T-helper 2 cell (primary cell): ENCODE measurements at regions not wholly inside any gene's neighbourhood (a gene's known extent, or its start where the extent isn't known, plus 50 kb on each side); places are given as distances from the start of the nearest gene placed in this dataset.

Experiments
- DNase-seq, 5 experiments: peaks; one replicate each; pipeline versions ENCODE4 v3.0.0 to v3.0.0-alpha.2; 2012 to 2022

DNA sequence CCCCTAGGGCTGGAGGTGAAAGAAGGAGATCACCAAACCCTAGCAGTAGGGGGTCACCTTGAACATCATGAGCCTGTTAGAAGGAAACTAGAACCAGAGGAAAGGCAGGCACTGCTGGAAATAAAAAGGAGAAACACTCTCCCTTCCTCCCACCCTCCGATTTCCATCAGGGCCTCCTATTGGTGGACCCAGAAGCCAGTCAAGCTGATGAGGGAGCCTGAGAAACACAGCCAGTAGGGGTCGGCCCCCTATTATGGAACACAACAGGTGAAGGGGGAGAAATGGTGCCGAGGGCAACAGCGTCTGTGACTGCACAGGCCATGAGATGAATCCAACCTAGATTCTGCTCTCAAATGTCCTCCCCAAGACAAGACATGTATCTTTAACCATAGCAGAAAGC, 156.1 kb upstream of the LRFN2 start:
- no peak for DNase-seq

DNA sequence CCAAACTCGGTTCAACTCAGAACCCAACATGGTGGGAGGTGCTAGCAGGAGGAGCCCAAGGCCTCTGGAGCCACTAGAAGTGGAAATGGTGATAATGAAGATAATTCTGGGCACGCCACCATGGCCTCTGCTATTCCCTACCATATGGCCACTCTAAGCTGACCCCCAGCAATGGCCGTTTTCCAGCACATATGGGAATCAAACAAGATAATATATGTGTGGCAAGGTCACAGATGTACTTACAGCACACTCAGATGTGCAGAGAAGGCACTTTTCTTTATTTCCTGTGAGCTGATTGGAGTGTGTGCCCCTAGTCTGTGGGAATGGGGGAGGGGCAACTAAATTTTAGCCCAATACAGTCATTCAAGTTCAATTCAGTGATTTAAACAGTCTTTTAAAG, 153.4 kb upstream of the LRFN2 start:
- DNase-seq = no peak

DNA sequence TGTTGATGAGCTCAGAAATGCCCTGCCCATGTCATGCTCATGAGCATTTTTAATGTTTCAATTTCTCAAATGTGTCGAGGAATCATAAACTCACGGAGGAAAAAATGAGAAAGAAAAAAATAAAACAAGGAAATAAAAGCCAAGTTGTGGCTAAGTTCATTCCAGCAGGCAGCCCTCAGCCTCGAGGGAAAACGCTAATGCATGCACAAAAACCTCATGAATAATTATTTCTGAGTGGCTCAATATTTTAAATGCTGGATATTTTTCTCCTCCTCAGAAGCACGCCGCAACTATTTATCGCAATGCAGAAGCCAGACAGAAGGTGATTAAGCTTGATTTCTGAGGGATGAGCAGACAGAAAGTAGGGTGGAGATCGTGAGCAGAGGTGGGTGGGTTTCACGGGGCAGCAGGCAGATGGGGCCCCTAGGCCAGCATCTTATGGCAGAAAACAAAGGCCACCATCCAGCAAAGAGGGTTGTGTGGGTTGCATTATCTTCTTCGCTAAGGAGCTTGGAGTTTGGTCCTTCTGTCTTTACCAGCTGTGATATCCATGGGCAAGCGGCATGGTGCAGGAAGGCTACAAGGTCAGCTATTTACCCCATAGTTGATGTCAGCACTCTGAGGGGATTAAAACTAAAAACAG, 151.5 kb upstream of the LRFN2 start:
- DNase-seq = no peak

DNA sequence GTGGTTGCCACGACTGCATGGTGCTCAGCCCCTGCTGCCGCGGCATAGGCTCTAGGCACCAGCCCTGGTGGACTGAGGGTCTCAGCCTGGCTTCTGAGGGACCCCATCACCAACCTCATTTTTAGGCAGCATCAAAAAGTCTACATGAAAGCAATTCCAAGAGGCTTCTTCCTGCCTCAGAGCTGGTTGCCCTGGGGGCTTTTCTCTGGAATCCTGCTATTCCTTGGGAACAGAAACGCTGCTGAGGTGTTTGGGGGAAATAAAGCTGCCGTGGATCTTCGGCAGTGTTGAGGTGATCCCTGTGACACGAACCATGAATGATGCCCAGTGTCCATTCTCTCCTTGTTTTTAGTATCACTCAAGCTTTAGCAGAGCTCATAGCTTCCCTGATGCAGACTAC, 148.4 kb upstream of the LRFN2 start:
- no peak for DNase-seq

DNA sequence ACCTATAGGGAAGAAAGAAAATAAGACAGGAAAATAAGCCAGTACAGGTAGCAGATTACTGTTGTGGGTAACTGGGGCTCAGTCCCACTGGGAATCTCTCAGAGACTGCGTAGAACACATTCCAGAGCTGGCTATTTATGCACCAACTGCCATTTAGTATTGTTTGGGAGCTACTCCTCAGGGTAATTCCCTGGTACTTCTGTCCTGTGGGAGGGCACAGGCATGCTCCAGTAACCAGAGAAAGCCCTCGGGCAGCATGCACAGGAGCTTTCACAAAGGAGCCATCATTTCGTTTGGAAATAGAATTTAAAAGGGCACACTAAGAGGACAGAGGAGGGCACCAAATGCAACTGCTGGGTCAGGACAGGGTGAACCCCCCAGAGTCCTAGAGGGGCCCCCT, 148.0 kb upstream of the LRFN2 start:
- DNase-seq = no peak

DNA sequence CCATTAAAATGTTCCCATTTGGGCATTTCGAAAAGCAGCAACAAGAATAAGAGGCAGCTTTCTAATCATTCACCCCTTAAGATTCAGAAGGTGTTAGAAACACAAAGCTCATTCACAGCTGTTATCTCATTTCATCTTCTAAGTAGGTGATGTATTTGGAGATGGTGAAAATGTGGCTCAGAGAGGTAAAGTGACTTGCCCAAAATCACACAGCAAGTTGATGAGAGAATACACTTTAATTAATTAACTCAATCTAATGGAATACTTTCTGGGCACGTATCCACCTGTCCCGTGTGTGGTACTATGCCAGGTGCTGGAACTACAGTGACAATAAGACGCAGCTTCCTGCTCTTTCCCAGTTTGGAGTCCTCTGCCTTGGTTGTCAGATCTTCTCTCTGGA, 147.4 kb upstream of the LRFN2 start:
- DNase-seq = no peak

DNA sequence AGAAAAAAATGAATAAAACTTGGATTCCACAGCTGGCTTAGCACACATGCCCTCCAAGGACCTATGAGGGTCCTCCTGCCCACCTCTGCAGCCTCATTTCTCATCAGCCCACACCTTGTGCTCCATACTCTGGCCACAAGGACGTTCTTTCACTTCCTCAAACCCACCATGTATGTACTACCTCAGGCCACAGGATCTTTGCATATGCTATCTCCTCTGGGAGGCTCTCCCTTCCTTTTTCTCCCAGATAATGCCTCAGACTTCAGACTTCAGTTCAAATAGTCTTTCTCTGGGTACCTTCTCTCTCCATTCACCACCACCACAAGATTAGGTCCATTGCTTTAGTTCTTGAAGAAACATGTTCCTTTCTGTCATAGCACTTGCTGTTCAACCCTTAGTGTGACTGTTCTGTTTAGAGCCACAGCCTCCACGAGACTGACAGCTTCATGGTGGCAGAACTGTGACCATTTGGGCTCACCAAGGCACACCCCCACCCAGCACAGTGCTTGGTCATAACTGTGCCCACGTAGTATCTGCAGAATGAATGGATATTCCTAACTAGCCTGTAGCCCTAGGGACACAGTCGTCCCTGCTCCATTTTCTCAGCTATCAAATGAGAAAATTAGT, 146.7 kb upstream of the LRFN2 start:
- DNase-seq = no peak

DNA sequence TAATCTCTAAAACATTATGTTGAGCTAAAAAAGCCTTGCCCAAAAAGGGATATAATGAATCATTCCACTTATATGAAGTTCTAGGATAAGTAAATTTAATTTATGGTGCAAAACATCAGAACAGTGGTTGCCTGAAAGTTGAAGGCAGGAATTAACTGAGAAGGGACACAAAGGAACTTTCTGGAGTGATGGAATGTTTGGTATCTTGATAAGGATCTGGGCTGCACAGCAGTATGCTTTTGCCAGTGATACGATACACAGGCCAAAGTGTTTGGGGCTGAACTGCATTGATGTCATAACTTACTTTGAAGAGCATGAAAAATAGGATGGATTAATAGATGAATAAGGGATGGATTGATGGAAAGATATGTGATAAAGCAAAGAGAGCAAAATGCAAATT, 146.1 kb upstream of the LRFN2 start:
- no peak for DNase-seq

DNA sequence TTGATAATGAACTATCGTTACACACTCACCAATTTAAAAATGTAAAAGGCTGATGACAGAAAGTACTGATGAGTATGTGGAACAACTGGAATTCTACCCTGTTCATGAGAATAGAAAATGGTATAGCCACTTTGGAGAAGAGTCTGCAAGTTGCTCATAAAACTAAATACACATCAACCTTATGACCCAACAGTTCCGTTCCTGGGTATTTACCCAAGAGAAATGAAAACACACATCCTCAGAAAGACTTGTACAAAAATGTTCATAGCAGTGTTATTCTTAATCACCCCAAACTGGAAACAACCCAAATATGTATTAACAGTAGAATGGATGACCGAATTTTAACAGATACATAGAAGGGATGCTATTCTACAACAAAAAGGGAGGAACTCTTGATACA, 145.7 kb upstream of the LRFN2 start:
- DNase-seq = no peak

DNA sequence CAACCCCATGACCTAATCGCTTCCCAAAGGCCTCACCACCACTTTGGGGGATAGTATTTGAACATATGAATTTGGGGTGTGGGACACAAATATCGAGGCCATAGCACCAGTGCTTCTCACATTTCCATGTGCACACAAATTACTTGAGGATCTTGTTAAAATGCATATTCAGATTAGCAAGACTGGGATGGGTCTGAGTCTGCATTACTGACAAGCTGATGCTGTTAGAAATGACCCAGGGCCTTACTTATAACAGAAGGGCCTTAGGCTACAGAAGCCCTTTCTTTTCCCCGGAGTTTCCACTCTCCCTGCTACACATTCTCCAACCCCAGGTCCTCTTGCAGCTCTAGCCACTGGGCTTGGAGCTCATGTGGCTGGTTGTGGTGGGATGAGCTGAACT, 141.5 kb upstream of the LRFN2 start:
- DNase-seq = no peak

DNA sequence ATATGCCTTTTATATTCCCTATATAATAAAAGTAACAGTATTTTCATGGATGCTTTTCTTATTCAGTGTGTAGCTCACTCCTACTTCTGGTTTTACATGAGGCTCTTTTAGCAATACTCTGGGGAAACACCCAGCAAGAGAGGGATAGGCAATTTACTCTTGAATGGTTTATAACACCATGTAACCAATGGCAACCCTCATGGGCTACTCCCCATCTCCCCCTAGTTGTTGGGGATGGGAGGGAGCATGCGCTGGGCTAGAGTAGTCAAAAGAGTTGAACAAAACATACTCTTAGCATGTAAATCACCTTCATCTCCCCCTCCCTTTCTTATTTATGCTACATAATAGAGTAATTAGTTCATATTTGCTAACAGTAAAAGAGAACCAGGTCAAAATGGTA, 140.1 kb upstream of the LRFN2 start:
- no peak for DNase-seq

DNA sequence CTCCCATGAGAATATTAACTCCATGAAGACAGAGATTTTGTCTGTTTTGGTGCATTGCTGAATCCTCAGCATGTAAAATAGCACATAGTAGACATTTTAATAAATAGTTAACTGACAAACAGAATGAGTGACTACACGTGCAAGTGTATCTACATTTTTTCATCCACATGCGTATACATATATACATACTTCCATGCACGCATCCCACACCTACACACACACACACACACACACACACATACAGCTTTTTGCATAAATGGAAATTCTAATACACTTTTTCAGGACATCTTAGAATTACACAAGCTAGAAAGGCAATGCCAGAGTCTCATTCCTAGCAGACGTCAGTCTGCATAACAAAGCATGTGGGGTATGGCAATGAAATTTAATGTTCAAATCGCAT, 139.7 kb upstream of the LRFN2 start:
- no peak for DNase-seq

DNA sequence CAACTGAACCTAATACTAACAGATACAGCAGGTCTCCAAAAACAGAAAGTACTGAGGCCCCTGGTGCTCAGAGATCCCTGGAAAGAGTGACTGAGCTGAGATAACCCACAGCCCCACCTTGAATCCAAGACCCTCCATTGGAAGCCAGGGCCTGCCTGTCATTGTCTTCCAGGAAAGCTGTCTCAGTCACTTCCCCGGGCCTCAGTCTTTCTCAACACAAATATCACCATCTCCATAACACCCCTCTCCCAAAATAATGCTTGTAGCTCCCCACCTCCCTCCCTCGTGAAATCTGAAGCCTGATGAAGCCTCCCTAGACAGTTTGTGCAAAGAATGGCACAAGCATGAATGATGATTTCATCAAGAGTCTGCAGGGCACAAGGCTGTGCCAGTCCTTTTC, 138.2 kb upstream of the LRFN2 start:
- DNase-seq = no peak

DNA sequence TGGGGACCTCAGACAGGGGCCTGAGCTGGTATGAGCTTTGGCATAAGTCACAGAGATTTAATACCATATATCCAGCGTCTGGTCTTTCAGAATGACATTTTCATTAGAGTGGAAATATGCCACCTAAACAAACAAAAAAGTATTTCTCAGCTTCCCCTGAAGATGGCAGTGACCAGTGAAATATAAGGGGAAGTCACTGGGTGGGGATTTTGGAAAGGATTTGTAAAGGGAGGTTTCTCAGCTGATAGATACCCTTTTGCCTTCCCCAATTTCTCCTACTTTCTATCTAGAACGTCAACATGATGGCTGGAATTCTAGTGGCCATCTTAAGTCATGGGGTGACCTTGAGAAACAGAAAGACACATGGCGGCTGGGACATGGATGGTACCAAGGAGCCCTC, 137.7 kb upstream of the LRFN2 start:
- no peak for DNase-seq

DNA sequence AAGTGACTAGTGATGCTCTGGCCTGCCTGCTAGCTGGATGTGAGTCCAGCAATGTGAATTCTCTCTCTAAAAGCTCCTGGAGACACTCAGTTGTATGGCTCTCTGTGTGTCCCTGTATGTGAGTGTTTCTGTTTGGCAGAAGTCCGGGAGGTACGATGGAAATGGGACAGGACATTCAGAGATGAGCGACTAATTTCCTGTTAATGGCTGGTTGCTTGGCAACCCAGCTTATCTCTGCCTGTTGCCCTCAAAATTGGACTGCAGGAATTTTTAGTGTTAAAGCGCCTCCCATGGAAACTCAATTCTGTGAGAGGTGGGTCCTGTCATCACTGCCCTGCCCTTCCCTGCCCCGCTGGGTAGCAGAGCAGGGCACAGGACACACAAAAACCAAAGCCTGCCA, 136.8 kb upstream of the LRFN2 start:
- no peak for DNase-seq

DNA sequence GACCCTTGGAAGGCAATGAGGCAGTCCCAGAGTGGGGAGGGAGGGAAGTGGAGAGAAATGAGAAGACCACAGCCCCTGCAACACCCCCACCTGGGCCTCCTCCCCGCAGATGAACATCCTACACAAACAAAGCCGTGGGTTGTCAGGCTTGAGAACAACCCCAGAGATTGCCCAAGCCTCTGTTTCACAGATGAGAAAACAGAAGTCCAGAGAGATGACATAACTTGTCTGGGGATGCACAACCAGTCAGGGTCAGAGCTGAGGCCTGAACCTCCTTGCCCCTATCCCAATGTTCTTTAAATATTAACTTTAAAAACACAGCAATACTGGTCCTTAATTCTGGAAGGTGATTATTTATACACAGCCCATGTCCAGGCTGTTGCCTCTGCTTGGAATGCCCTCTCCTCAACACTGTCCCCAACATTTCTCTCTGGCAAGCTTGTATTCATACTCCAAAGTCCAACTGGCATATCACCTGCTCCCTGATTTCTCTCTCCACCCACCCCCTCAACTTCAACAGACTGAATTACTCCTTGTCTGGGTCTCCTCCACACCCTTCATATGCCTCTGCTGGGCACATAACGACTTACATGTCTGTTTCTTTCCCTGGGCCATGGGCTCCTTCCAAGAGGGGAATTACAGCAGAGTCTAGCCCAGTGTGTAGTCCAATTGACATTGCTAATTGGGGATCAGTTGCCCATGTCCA, 135.5 kb upstream of the LRFN2 start:
- no peak for DNase-seq

DNA sequence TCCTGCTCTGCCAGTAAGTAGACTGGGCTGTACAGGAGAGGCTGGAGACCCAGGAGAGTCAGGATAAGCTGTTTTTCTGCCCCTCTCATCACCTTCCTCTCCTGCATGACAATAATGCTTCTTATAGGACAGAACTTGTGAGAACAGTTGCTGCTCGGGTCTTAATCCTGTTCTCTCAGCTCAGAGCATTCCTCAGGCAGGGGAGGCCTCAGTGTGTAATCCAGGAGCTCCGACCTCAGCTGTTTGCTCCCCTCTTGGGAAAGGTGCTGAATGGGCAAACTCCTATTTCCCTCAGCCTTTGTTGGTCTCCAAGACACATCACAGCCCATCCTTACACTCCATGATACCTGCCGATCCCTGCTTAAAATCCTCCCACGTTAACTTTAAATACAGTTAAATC, 134.9 kb upstream of the LRFN2 start:
- DNase-seq = no peak

DNA sequence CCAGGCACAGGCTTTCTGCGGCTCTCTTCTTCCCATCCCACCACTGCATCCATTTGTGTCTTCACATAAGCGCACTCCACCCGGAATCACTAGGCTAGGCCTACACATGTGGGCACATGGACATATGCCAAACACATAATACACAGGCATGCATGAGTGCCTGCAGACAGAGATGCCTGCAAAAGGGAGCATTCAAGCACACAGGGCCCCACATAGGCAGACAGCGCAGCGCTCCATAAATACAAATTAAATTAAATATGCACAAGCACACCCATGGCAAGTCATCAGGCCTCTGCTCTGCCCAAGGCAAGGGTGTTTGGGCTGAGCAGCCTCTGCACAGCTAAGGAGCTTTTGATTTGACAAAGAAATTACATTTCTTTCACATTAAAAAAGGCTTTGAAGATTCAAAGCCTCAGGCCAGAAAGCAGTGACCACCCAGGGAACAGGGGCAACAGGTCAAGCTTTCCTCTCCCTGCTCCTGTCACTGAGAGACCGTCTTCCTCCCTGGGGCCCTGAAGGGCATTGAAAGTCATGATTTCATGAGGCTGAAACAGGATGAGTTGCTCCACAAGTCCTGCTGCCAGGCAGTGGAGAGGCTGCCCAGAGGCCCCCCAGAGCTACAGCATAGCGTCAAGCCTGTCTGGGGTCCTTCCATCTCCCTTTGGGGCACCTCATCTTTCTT, 134.2 kb upstream of the LRFN2 start:
- DNase-seq = no peak

DNA sequence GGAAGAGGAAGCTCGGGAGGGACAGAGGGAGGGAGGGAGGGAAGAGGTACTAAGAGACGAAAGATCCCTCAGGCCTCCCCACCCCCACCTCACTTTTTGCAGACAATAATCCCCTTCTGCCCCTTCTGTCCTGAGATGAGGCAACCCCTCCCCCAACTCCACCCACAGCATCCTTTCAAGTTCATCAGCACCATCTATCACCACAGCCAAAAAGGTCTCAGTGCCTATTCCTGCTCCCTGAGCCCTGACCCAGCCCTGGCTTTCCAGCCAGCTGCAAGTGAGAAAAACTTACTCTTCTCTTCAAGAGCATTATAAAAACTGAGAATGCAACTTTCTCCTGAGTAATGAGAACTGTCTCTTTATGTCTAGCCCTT, 133.2 kb upstream of the LRFN2 start:
- no peak for DNase-seq

DNA sequence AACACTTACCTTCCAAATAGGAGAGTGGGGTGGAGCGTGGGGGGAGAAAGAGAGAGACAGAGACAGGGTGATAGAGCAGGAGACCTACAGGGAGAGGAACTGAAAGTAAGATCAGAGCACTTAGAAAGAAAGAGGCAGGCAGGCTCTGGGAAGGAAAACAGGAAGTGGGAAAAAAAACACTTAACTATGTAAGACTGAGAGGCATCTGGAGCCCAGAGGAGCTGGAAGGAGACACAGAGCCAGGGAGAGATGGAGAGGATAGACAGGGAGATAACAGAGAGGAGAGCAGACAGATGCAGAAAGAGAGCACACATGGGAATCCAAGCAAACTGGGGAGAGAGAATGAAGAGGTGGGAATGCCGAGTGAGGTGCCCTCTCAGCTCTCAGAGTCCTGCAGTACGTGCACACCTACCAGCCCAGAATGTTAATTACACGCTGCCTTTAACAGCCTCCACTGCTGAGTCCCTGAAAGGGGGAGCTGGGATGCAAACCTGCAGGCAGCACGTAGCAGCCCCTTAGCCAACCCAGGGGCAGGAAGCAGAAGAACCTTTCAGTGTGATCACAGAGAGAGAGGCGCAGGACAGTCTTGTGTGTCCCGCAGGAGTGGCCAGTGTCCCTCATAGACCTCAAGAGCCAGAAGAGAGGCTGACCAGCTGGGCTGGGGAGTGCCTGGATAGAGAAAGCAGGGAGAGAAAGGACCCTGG, 132.7 kb upstream of the LRFN2 start:
- no peak for DNase-seq

DNA sequence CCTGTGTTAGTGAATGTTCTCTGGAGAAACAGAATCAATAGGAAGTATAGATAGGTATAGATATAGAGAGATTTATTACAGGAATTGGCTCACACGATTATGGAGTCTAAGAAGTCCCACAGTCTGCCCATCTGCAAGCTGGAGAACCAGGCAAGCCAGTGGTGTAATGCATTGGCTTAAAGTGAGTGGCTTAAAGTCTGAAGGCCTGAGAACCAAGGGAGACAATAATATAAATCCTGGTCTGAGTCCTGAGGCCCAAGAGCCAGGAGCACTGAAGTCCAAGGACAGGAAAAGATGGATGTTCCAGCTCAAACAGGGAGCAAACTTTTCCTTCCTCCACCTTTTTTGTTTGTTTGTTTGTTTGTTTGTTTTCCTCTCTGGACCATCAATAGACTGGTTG, 131.2 kb upstream of the LRFN2 start:
- no peak for DNase-seq

DNA sequence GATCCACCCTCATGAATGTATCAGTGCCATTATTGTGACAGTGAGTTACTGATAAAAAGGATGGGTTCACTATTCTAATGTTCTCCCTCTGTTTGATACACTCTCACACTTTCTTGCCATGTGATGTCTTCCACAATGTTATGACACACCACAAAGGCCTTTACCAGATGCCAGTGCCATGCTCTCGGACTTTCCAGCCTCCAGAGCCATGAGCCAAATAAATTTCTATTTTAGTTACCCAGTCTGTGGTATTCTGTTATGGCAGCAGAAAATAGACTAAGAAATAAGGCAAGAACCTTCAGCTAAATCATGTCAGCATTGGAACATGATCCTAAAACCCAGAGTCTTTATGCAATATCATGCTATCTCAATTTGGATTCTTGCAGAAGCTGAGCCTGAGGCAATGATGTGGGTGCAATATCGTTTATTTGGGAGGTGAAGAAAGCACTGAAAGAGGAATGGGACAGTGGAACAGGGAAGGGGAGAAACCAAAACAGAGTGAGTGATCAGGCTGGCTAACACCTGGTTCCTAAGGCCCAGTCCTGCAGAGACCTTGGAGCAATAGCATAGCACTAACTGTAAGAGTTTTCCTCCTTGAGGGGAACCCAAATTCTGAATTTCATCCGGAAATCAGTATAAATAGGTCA, 130.4 kb upstream of the LRFN2 start:
- no peak for DNase-seq
